Endothelial cell of umbilical vein (primary cell): ENCODE measurements at regions not wholly inside any gene's neighbourhood (a gene's known extent, or its start where the extent isn't known, plus 50 kb on each side); places are given as distances from the start of the nearest gene placed in this dataset.

Source experiments
- BruUV-seq: library from RNA; stranded (reverse); fragments of 400-500 nt; replicated peaks from 2 replicates; lab custom pipeline; 2021; lab: Mats Ljungman, UMichigan
- CTCF ChIA-PET: fragments of 300-600, 350-600 bp; sonication (Branson Sonifier 250); formaldehyde crosslinking; loops from one replicate; lab custom pipeline; 2021; ENCODE audit warnings: antibody characterized with exemption, inconsistent platforms; lab: Charles Lee
- POLR2A ChIA-PET: fragments of 300-600, 350-600 bp; sonication (Branson Sonifier 250); formaldehyde crosslinking; loops from one replicate; lab custom pipeline; 2021; ENCODE audit warnings: antibody characterized with exemption, inconsistent platforms; lab: Charles Lee
- DNase-seq: peaks from one replicate; pipeline ENCODE4 v3.0.0-alpha.2; 2011; ENCODE audit warnings: low read depth, low spot score
- FAIRE-seq: peaks from 2 replicates; lab custom pipeline; 2011; peaks lifted over from hg19 to GRCh38; lab: Jason Lieb, UNC
- H2AFZ ChIP-seq: 2 replicates; pipeline ENCODE4 v1.6.0; 2012; ENCODE audit warnings: low read depth, low read length, control low read depth, inconsistent platforms
- H3K27ac ChIP-seq: 2 replicates; pipeline ENCODE4 v1.5.1; 2011; ENCODE audit warnings: low read depth, mild to moderate bottlenecking, control low read depth, low read length, moderate library complexity; ENCODE audit not compliant: insufficient read depth
- H3K27me3 ChIP-seq, 2 experiments: 2 replicates each; pipeline versions ENCODE4 v1.6.0 to v1.6.1; 2011; ENCODE audit warnings: low read length in 2 of 2, mixed read lengths in 1 of 2; ENCODE audit not compliant: control insufficient read depth in 2 of 2, insufficient read depth in 2 of 2
- H3K36me3 ChIP-seq, 2 experiments: 2 replicates in 1 of 2; 3 replicates in 1 of 2; pipeline ENCODE4 v1.5.1; 2011; ENCODE audit warnings: low read length in 2 of 2, mild to moderate bottlenecking in 1 of 2, moderate library complexity in 1 of 2; ENCODE audit not compliant: control insufficient read depth in 2 of 2, insufficient read depth in 2 of 2; ENCODE audit errors: extremely low read depth in 1 of 2
- H3K4me1 ChIP-seq: 3 replicates; pipeline ENCODE4 v1.5.1; 2011; ENCODE audit warnings: mild to moderate bottlenecking, low read length; ENCODE audit not compliant: control insufficient read depth, insufficient read depth; ENCODE audit errors: extremely low read depth
- H3K4me2 ChIP-seq: 2 replicates; pipeline ENCODE4 v1.6.1; 2011; ENCODE audit warnings: low read length, control low read depth, mixed read lengths; ENCODE audit not compliant: insufficient read depth
- H3K4me3 ChIP-seq, 3 experiments: fragments of 200-600 bp in 1 of 3; sonication (generic), shearing (Covaris generic) in 1 of 3; replicated peaks in 1 of 3; 2 replicates each; pipeline ENCODE4 v1.5.1; 2011 to 2016; ENCODE audit warnings: control low read depth in 3 of 3, low read length in 3 of 3, mild to moderate bottlenecking in 2 of 3, inconsistent platforms in 1 of 3, low read depth in 1 of 3, moderate library complexity in 1 of 3; ENCODE audit not compliant: insufficient read depth in 1 of 3
- H3K79me2 ChIP-seq: 2 replicates; pipeline ENCODE4 v1.6.0; 2012; ENCODE audit warnings: low read length, inconsistent platforms; ENCODE audit not compliant: control insufficient read depth, insufficient read depth
- H3K9ac ChIP-seq: replicated peaks from 2 replicates; pipeline ENCODE3; 2011; ENCODE audit warnings: low read length, control low read depth; ENCODE audit not compliant: insufficient read depth; ENCODE audit errors: extremely low read depth
- H3K9me1 ChIP-seq: replicated peaks from 3 replicates; pipeline ENCODE4 v1.6.0; 2011; ENCODE audit warnings: mild to moderate bottlenecking, low read length; ENCODE audit not compliant: control insufficient read depth, insufficient read depth; ENCODE audit errors: extremely low read depth
- H3K9me3 ChIP-seq: replicated peaks from 2 replicates; pipeline ENCODE4 v1.5.1; 2012; ENCODE audit warnings: low read length, inconsistent platforms; ENCODE audit not compliant: control insufficient read depth, insufficient read depth
- H4K20me1 ChIP-seq: replicated peaks from 2 replicates; pipeline ENCODE3; 2011; ENCODE audit warnings: mild to moderate bottlenecking, low read length; ENCODE audit not compliant: control insufficient read depth, insufficient read depth; ENCODE audit errors: extremely low read depth
- CTCF ChIP-seq, 2 donors: IDR thresholded peaks; 1 replicate in 1 of 2; 2 replicates in 1 of 2; pipeline ENCODE4 v1.5.1; 2011; ENCODE audit warnings: low read length in 2 of 2, mild to moderate bottlenecking in 2 of 2, moderate library complexity in 2 of 2, control low read depth in 1 of 2, inconsistent platforms in 1 of 2, low read depth in 1 of 2; ENCODE audit not compliant: insufficient read depth in 1 of 2; ENCODE audit errors: extremely low read depth in 1 of 2
- EZH2 ChIP-seq: IDR thresholded peaks from 2 replicates; pipeline ENCODE4 v1.6.1; 2012; ENCODE audit warnings: borderline replicate concordance, low read depth, mild to moderate bottlenecking, moderate library complexity, low read length, inconsistent platforms; ENCODE audit not compliant: severe bottlenecking
- FOS ChIP-seq: IDR thresholded peaks from 2 replicates; pipeline ENCODE4 v1.6.1; 2011; ENCODE audit warnings: mild to moderate bottlenecking, low read length, moderate library complexity, borderline replicate concordance; ENCODE audit not compliant: insufficient read depth
- GATA2 ChIP-seq: IDR thresholded peaks from 2 replicates; pipeline ENCODE4 v1.7.0; 2011; ENCODE audit warnings: low read depth, mild to moderate bottlenecking, moderate library complexity, mixed read lengths, low read length; ENCODE audit not compliant: insufficient read length, insufficient read depth
- JUN ChIP-seq: IDR thresholded peaks from 2 replicates; pipeline ENCODE4 v1.6.1; 2011; ENCODE audit warnings: borderline replicate concordance, low read depth; ENCODE audit not compliant: insufficient read length, insufficient read depth
- MYC ChIP-seq: IDR thresholded peaks from one replicate; pipeline ENCODE4 v1.6.1; 2011; ENCODE audit warnings: mild to moderate bottlenecking, low read depth, low read length
- POLR2A ChIP-seq: IDR thresholded peaks from 2 replicates; pipeline ENCODE4 v1.6.1; 2012; ENCODE audit warnings: low read depth, mild to moderate bottlenecking, control low read depth, low read length
- POLR2AphosphoS5 ChIP-seq: IDR thresholded peaks from 2 replicates; pipeline ENCODE4 v1.6.1; 2012; ENCODE audit warnings: low read depth, mild to moderate bottlenecking, control low read depth, low read length, moderate library complexity; ENCODE audit not compliant: insufficient read depth
- dilution Hi-C: fragments of 300-500 bp; cut with MboI; formaldehyde crosslinking; loops from one replicate; pipeline ENCODE4 v1.15.0; 2019; ENCODE audit warnings: low sequenced_read_pairs; ENCODE audit not compliant: extremely low pct_ligation_motif_present
- intact Hi-C: fragments of 100-400 bp; cut with micrococcal nuclease; formaldehyde crosslinking; loops from one replicate; pipeline ENCODE4 v1.10.0; 2022

- no peaks in the 10 kb centered on the region for H4K20me1 ChIP-seq
- no TSS peak for BruUV-seq
- no peaks in the 10 kb centered on the region for H3K9me1 ChIP-seq
- DNase-seq = no peak
- H3K9ac ChIP-seq = no peak overlapping the region
- ChIA-PET CTCF (interaction anchor here (0.8 to 1.3 kb wide), 4 partner anchors 8 to 390 kb away, joined by 3 to 5 read pairs (median 3); no protein-coding TSS in a partner anchor), POLR2A (interaction anchor here (0.7 kb wide), 1 partner anchor 420 kb away, joined by 3 read pairs; no protein-coding TSS in a partner anchor)
- no peak for FAIRE-seq
- H3K9me3 ChIP-seq = no peaks in the 10 kb centered on the region
- H3K79me2 ChIP-seq = no peaks in the 10 kb centered on the region
- no peak overlapping the region for H3K4me3 ChIP-seq
- H2AFZ ChIP-seq = no peak overlapping the region
- dilution Hi-C loops = no loop called here
- H3K27ac ChIP-seq = no peak overlapping the region
- no peaks in the 10 kb centered on the region for H3K4me1 ChIP-seq
- H3K36me3 ChIP-seq = no peaks in the 10 kb centered on the region
- TF ChIP-seq POLR2A = no peak
- TF ChIP-seq GATA2 = no peak
- TF ChIP-seq JUN = no peak
- TF ChIP-seq CTCF (IDR thresholded peaks at IDR 0.05; ENCODE audit: extremely low read depth in 1 of 2, insufficient read depth in 1 of 2, low read depth in 1 of 2, low read length in 2 of 2) = no peak
- TF ChIP-seq POLR2AphosphoS5 = no peak
- no peak for TF ChIP-seq FOS
- no peak for TF ChIP-seq EZH2
- TF ChIP-seq MYC = no peak
- intact Hi-C loops = no loop called here
- H3K4me2 ChIP-seq = no peak overlapping the region
- H3K27me3 ChIP-seq = no peaks in the 10 kb centered on the region
Observed at GRCh38 chr7:16174253-16174652, 247.1 kb downstream of the CRPPA start.
